Stimulated activated CD8-positive, alpha-beta memory T cell treated with anti-CD3 and anti-CD28 coated beads, Interleukin-12 subunit alpha, Interleukin-12 subunit beta, amount 100 ng/mL, for 1 hour (primary cell): ENCODE measurements at regions not wholly inside any gene's neighbourhood (a gene's known extent, or its start where the extent isn't known, plus 50 kb on each side); places are given as distances from the start of the nearest gene placed in this dataset.
"Not testable (repeated sequence)": the region's sequence is repeated elsewhere in the genome, so short reads cannot be mapped to it uniquely, and the experiment has no call there.

ENCODE experiments used
- DNase-seq: peaks from one replicate; pipeline ENCODE4 v3.0.0-alpha.2; 2020; ENCODE audit warnings: low read depth

DNA sequence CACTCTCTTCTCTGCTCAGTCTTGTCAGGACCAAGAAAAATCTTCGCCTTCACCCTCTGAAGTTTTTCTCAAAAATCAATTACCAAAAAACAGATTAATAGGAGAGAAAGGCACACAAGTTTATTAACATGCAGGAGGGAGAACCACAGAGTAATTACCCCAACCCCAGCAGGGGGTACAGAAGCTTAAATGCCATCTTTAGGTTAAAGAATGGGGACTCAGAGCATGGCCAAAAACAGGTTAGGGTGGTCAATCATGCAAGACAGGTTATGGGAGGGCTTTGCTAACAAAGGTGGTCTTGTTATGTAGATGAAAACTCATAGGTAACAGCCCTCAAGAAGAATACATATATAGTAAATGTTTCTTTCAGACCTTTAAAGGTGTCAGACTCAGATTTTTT lies 100.5 kb upstream of the BTN3A2 start:
- no peak for DNase-seq

DNA sequence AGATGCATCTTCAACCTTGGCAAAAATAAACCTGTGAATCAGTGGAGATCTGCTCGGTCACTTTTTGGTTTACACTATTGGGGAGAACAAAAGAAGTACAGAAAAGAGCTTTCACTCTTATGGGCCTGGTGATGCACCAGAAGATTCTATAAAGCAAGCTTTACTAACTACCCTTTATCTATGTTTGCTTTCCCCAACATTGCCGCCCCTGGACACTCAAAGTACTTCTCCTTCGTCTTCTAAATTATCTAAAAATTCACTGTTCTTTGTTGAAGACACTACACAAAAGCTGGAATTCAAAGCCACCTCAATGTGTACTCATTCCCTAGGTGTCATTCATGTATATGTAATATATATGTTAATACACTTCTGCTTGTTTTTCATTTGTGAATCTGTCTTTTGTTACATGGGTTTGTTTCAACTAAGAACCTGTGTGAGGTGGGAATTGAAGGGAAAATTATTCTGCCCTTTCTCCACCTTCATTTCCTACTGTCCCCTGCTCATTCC lies 97.9 kb upstream of the BTN3A2 start:
- DNase-seq: no peak

DNA sequence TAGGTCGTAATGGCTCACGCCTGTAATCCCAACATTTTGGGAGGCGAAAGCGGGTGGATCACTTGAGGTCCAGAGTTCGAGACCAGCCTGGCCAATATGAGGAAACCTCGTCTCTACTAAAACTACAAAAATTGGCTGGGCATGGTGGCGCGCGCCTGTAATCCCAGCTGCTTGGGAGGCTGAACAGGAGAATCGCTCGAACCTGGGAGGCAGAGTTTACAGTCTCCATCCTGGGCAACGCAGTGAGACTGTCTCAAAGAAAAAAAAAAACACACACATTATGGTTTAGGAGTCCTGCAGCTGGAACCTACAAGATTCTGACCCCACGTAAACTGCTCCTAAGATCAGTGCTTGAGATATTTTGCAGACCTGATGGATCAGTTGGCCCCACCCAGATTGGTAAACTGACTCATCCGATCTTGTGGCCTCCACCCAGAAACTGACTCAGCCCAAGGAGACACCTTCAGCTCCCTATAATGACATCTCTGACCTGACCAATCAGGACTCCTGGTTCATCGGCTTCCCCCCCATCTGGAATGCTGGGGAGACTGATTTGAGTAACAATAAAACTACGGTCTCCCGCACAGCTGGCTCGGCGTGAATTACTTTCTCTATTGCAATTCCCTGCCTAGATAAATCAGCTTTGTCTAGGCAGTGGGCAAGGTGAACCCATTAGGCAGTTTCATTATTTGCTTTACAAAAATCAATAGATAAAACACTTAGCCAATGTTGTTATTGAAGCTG lies 96.2 kb upstream of the BTN3A2 start:
- no peak for DNase-seq

DNA sequence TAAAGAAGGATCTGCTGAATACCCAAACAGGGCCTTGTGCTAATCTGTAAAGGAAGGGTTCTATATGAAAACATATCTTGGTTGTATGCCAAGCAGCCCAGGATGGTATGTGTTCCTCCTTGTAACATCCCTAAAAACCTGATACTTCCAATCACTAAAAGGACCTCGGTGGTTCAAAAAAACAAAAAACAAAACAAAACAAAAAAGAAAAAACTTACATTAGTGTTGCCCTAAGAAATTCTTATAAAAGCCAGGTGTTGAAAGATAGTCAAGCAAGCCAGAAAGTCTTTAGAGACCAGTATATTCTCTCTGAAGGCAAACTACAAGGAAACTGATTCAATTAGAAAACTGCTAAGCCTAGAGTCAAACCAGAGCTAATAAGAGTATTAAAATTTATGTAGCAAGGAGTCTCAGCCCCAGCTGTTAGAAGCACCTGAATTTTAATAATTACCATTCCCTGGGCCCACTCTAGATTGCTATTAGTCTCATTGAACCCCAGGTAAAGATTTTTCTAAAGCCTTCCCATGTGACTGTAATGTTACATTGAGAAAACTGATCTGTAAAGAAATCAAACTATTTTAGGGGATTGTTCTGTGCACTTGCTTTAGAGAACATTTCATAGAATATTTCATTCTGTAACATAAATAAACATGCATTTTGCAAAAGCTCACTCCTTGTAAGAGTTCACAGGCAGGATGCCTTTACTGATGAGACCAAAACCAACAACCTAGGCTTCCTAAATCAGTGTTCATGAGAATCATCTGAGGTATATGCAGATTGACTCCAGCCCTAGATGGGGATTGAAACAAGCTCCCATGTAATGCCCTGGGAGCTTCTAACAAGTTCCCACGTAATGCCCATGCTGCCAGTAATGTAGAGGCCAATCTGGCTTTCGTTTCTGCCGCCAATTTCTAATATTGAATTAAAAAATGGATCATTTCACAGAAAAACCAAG lies 95.2 kb upstream of the BTN3A2 start:
- no peak for DNase-seq

DNA sequence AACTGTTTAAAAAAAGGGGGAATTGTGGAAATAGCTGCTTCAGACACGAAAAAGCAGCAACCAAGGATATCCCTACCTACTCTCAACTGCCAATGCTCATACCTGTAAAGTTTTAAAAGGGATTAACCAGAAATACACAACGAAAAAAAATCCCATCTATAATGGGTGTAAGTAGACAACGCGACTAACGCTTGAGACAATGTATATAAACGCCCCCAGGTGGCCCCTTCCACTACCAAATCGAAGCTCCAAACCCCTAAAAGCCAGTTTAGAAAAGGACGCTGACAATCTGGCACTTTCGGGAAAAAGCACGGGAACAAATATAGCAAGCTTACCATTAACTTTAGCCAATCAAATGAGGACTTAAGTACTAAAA lies 94.5 kb upstream of the BTN3A2 start:
- DNase-seq: no peak

DNA sequence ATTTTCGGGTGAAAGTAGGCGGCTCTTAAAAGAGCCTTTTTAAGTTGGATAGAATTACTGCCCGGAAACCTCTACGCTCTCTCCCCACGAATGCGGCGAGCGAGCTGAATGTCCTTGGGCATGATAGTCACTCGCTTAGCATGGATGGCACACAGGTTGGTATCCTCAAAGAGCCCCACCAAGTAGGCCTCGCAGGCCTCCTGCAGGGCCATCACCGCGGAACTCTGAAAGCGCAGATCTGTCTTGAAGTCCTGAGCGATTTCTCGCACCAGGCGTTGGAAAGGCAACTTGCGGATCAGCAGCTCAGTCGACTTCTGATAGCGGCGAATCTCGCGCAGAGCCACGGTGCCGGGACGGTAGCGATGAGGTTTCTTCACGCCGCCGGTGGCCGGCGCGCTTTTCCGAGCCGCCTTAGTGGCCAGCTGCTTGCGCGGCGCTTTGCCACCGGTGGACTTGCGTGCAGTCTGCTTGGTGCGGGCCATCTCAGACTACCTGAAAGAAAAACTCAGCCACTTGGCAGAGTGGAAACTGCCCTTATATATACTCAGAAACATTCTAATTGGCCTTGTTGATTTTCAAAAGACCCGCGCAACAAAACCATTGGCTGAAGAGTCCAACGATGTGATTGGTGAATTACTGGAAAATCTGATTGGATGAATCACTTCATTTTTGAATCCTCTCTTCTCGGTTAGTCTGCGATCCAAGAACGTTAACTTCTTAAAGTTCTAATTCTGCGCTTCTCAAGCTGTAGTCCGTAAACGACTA lies 93.9 kb upstream of the BTN3A2 start:
- peak; percentile 75 for DNase-seq

DNA sequence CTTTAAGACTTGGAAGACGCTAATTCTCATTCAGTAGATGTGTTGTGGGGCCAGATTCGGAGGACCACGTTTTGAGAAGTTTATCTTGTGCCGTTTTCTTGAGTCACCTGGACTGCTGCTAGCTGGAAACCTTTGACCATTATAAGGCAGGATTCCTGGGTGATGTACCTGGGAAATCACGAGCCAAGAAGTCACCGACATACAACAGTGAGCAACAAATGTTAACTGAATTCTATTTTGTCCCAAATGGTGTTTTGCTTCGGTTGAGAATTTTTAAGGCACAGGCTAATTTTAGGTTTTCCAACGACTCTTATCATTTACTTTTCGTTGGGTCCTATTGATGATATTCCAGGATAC lies 93.4 kb upstream of the BTN3A2 start:
- DNase-seq: no peak

DNA sequence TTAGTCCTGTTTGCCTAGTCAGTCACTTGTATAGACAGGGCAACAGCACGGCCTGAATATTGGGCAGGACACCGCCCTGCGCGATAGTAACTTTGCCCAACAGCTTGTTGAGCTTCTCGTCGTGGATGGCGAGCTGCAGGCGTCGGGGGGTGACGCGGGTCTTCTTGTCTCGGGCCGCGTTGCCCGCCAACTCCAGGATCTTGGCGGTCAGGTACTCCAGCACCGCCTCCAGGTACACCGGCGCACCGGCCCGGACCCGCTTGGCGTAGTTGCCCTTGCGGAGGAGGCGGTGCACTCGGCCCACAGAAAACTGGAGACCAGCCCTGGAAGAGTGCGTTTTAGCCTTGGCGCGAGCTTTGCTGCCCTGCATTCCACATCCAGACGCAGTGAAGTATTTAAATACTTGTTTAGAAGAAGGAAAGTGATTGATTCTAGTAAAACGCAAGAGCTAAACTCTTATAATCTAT lies 92.8 kb upstream of the BTN3A2 start:
- DNase-seq: no peak

DNA sequence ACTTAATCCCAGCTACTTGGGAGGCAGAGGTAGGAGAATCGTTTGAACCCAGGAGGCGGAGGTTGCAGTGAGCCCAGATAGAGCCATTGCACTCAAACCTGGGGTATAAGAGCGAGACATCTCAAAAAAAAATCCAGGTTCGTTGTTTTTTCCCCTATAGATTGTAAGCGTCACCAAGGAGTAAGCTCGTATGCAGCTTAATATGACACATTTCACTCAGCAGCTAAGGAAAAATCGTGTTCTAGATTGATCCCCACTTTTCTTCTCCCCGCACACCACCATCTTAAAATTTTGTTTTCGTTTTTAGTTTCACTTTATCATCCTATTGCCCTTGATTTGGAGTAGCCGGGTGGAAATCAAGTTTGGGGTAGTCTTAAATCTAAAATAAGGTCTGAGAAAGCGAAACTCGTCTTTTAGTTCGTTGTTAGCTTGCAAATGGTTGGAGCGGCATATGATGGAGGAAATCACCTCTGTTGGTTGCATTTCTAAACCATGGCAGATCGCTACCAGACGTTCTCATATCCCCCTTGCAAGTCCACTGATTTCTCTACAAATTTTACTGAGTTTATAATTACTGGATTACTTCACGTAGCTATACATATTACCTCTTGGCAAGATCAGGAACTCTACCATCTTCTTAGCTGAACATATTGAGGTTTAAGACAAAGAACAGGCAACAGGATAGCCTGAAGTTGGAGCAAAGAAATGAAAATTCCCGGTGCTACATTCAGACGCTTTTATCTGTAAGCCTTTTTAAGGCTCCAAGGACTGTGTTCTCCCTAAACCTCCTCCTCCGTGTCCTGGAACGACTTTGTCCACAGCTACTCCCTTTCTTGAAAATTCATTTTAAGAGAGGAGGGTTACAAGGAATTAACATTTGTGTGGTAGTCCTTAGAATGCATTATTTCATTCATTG lies 91.1 kb upstream of the BTN3A2 start:
- no peak for DNase-seq

DNA sequence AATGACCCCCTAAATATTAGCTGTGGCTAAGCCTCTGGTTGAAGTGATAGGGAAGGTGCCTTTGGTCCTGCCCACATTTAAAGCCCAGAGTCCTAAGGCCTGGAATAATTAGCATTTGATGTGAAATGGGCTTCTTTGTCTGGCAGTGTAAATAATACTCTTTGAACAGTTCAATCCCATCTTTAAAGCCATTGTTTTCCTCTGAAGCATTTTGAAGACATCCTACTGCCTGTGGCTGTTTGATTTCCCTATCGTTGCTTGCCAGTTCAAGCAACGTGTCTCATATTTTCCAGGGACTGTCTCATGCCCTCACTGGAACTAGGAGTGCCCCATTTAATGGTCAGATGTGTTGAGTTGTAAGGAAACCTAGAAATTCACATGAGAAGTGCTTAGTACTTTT lies 89.3 kb upstream of the BTN3A2 start:
- no peak for DNase-seq

DNA sequence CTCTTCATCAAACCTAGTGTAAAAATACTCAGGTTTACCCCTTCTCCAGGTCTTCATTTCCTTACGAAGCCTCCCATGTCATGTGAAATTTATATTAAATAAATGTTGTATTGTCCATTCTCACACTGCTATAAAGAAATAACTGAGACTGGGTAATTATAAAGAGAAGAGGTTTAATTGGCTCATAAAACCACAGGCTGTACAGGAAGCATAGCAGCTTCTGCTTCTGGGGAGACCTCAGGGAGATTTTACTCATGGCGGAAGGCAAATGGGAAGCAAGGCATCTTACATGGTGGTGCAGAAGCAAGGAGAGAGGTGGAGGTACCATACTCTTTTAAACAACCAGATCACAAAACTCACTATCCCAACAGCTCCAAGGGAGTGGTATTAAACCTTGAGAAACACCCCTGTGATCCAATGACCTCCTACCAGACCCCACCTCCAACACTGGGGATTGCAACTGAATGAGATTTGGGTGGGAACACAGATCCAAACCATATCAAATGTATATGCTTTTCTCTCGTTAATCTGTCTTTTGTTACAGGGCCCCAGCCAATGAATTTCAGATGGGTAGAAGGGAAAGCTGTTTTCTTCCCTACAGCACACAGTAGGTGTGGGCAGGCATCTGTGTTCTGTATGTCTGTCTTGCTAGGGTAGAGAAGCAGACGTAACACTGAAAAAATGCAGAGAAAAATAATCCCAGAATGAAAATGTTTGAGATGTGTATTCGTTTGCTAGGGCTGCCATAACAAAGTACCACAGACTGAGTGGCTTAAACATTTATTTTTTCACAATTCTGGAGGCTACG lies 88.0 kb upstream of the BTN3A2 start:
- DNase-seq: no peak

DNA sequence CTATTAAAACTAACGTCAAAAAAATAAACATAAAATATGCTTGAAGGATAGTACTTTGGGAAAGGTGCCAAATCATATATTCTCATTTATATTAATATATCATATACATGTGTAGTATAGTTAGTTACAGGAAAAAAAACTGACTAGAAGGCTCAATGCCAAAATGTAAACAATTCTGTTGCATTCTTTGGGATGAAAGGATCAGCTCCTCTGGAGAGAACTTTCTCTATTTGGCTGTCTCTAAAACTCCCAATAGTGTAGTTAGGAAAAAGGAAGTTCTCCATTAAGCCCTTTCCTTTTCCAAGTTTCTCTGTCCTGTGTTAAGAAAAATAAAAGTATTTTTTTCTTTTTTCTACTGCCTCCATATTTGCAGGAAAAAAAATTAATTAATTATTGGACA lies 86.5 kb upstream of the BTN3A2 start:
- DNase-seq: no peak

DNA sequence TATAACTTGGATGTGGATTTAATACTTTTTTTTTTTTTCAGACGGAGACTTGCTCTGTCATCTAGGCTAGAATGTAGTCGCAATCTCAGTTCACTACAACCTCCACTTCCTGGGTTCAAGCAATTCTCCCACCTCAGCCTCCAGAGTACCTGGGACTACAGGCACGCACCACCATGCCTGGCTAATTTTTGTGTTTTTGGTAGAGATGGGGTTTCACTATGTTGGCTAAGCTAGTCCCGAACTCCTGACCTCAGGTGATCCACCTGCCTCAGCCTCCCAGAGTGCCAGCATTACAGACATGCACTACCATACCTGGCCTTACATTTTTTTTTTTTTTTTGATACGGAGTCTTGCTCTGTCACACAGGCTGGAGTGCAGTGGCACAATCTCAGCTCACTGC lies 85.6 kb upstream of the BTN3A2 start:
- not testable (repeated sequence) for DNase-seq

DNA sequence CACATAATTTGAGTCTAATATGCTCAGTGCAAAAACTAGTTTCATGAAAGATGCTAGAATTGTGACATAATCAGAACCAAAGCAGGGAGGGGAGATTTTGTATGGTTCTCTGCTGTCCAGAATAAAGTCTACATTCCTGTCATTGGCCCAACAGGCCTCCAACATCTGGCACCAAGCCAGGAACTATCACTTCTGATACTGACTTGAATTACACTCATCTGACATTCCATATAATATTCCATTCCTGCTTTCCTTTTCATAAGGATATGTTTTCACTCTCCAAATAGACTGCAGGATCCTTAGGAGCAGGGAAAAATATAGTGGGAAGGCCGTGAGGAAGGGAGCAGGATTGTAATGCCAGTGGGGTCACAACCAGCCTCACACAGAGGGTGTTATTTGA lies 84.6 kb upstream of the BTN3A2 start:
- DNase-seq: no peak

DNA sequence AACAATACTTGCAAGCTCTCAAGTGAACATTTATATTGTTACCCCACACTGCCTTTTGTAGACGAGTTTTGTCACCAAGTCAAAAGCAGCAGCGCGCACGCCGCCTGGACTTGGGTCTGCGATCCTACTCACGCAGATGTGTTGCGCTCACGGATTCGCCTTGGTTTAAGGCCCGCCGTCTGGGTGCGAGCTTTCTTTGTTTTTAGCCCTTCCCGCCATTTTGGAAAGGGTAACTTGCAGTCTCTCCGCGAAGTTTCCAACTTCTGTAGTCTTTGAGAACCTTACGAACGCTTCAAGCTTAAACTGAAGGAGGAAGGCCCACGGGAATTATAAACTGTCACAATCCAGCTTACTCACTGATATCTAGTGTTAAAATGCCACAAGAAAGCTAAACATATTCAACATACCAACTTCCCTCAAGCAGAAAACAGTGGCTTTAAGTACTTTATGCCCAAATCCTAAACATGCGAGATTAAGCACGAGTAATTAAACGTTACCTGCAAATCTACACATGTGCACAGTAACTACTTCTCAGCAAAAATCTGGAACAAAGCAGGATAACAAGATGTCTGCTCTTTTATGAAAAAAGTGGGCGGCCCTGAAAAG lies 80.4 kb upstream of the BTN3A2 start:
- DNase-seq: no peak

DNA sequence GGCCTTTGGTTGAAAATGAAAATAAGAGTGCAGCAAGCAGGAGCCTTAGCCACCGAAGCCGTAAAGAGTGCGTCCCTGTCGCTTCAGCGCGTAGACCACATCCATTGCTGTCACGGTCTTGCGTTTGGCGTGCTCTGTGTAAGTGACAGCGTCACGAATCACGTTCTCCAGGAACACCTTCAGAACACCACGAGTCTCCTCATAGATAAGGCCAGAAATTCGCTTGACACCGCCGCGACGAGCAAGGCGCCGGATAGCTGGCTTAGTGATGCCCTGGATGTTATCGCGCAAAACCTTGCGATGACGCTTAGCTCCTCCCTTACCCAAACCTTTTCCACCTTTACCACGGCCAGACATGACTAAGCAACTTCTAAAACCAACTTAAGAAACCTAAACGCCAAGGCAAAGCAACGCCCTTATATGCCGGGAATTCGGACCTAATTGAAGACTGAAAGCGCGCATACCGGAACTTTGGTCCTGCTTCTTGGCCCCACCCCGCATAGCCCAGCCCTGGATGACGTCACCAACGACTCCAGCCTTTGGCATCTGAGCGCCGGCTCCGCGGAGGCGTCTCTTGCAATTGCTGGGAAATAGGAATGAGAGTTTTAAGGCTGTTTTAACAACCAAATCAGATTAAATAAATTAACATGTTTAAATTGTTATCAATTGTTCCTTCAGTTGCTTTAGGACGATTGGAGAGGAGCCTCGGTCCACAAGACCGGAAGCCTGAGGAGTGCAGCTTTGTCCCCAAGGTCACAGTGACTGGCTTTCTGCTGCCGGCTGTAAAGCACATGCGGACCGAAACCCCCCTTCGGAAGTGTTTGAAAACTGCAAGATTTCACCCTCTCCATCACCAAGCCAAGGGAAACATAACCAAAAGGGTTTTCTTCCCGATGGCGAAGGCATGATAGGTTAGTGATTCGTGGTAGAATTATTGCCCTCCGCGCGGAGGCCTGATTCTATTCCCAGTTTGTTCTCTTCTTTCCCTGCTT lies 79.6 kb upstream of the BTN3A2 start:
- DNase-seq: peak; percentile 93

DNA sequence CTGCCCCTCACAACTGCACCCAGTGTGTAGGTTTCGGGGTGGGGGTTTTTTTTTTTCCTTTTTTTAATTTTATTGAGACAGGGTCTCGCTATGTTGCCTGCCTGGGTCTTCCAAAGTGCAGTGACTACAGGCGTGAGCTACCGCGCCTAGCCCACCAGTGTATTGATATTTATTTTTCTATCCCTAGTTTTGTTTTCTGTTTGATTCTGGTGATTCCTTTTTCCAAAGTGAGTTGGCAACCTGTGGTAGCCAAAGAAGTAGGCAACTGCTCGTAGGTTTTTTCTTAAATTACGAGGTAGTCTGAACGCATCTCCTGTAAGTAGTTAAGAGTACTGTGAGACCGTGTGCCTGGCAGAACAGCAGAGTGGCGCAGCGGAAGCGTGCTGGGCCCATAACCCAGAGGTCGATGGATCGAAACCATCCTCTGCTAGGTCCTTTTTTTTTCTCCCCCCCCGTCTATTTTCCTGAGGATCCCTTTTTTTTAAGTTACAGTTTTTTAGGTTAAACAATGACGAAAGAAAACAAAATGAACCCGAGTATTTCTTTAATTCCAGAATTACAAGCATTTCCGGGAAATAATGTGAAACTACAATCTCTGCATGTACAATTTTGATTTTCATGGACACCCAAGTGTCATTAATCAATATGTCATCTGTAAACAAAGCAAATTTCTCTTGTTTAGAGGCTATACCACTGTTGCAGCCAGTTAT lies 78.7 kb upstream of the BTN3A2 start:
- peak; percentile 72 for DNase-seq

DNA sequence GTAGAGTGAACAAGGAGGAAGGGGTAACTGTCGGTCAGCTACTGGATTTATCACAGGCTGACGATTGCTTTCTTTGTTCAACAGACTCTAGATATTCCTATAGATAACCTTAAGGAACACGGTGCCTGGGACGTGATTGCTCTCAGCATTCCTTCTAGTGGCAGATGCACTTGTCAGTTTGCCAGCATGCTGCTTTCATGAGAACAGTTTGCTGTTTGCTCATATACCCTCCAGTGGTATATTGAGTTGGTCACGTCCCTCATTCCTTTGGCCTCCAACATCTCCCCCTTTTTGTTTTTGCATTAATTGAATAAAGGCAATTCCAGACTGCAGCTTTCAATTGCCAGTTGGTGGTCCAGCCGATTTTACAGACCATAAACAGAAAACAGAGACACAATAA lies 76.8 kb upstream of the BTN3A2 start:
- no peak for DNase-seq
